K562 (cell line): ENCODE measurements at regions not wholly inside any gene's neighbourhood (a gene's known extent, or its start where the extent isn't known, plus 50 kb on each side); places are given as distances from the start of the nearest gene placed in this dataset.

ENCODE experiments used
- ATAC-seq: fragments of 200-7000 bp; cut with Tn5 transposase; 3 replicates; pipeline ENCODE4 v1.9.1; 2020; ENCODE audit warnings: moderate library complexity
- BruUV-seq: library from RNA; stranded (reverse); fragments of 400-500 nt; replicated peaks from 2 replicates; lab custom pipeline; 2021; lab: Mats Ljungman, UMichigan
- CTCF ChIA-PET: fragments of 300-600 bp; formaldehyde crosslinking; extraction: SDS; loops from one replicate; lab custom pipeline; 2021; ENCODE audit warnings: low intra/inter-chr PET ratio; lab: Yijun Ruan, JAX
- POLR2A ChIA-PET: fragments of 300-600, 350-650 bp; sonication (Branson Sonifier 250); formaldehyde crosslinking; extraction: SDS; loops from one replicate; lab custom pipeline; 2021; ENCODE audit warnings: antibody characterized with exemption, inconsistent platforms; lab: Yijun Ruan, JAX
- DNase-seq, 4 experiments: peaks; one replicate each; pipeline versions ENCODE4 v3.0.0 to v3.0.0-alpha.2; 2011 to 2018; ENCODE audit warnings: low spot score in 3 of 4, mixed read lengths in 3 of 4; ENCODE audit errors: extremely low read depth in 1 of 4
- FAIRE-seq: peaks from 2 replicates; lab custom pipeline; 2011; peaks lifted over from hg19 to GRCh38; lab: Jason Lieb, UNC
- H2AFZ ChIP-seq: 2 replicates; pipeline ENCODE4 v1.6.0; 2011; ENCODE audit warnings: low read depth, low read length, control low read depth, inconsistent platforms
- H3K27ac ChIP-seq: fragments of 200-600 bp; 3 replicates; pipeline ENCODE4 v1.8.0; 2011; ENCODE audit warnings: low read depth, mild to moderate bottlenecking, control low read depth, inconsistent platforms, low read length, moderate library complexity, mixed read lengths; ENCODE audit errors: extremely low read depth
- H3K27me3 ChIP-seq, 2 experiments: fragments of 300-600 bp in 1 of 2; 2 replicates in 1 of 2; 3 replicates in 1 of 2; pipeline versions ENCODE4 v1.6.0 to v1.8.0; 2011; ENCODE audit warnings: inconsistent platforms in 2 of 2, low read length in 2 of 2, mild to moderate bottlenecking in 1 of 2, mixed read lengths in 1 of 2, moderate library complexity in 1 of 2; ENCODE audit not compliant: control insufficient read depth in 2 of 2, insufficient read depth in 2 of 2
- H3K36me3 ChIP-seq: fragments of 300-600 bp; 3 replicates; pipeline ENCODE4 v1.8.0; 2011; ENCODE audit warnings: mild to moderate bottlenecking, low read length, inconsistent platforms; ENCODE audit not compliant: control insufficient read depth, insufficient read depth
- H3K4me1 ChIP-seq, 2 experiments: fragments of 200-600 bp in 1 of 2; replicated peaks in 1 of 2; 2 replicates in 1 of 2; 3 replicates in 1 of 2; pipeline versions ENCODE4 v1.5.1 to v1.8.0; 2011; ENCODE audit warnings: inconsistent platforms in 2 of 2, low read length in 2 of 2, mild to moderate bottlenecking in 1 of 2, mixed read lengths in 1 of 2, moderate library complexity in 1 of 2; ENCODE audit not compliant: control insufficient read depth in 2 of 2, insufficient read depth in 2 of 2
- H3K4me2 ChIP-seq: 2 replicates; pipeline ENCODE4 v1.6.1; 2011; ENCODE audit warnings: low read length, control low read depth, inconsistent platforms, mixed read lengths; ENCODE audit not compliant: insufficient read depth
- H3K4me3 ChIP-seq: fragments of 200-600 bp; sonication (generic), shearing (Covaris generic); 2 replicates; pipeline ENCODE4 v1.5.1; 2016; ENCODE audit warnings: control low read depth, inconsistent platforms
- H3K79me2 ChIP-seq: fragments of 200-600 bp; 3 replicates; pipeline ENCODE4 v1.8.0; 2011; ENCODE audit warnings: low read length, inconsistent platforms; ENCODE audit not compliant: control insufficient read depth, insufficient read depth
- H3K9ac ChIP-seq, 2 experiments: 2 replicates each; pipeline versions ENCODE4 v1.6.0 to v1.6.1; 2011; ENCODE audit warnings: low read depth in 2 of 2, low read length in 2 of 2, control low read depth in 1 of 2, inconsistent platforms in 1 of 2, mild to moderate bottlenecking in 1 of 2, mixed read lengths in 1 of 2; ENCODE audit not compliant: insufficient read depth in 1 of 2
- H3K9me1 ChIP-seq: one replicate; pipeline ENCODE4 v1.6.0; 2011; ENCODE audit warnings: inconsistent platforms, mild to moderate bottlenecking, low read length, moderate library complexity; ENCODE audit not compliant: control insufficient read depth, insufficient read depth
- H3K9me3 ChIP-seq: replicated peaks from 2 replicates; pipeline ENCODE4 v1.5.1; 2011; ENCODE audit warnings: low read depth, low read length, inconsistent platforms; ENCODE audit not compliant: control insufficient read depth, insufficient read depth
- H4K20me1 ChIP-seq: replicated peaks from 2 replicates; pipeline ENCODE4 v1.6.1; 2011; ENCODE audit warnings: low read length, inconsistent platforms, mixed read lengths; ENCODE audit not compliant: control insufficient read depth, insufficient read depth
- FUS ChIP-seq: fragments of 200-400 bp; formaldehyde crosslinking; optimal IDR thresholded peaks from 2 replicates; pipeline ENCODE3; 2017; ENCODE audit warnings: low read depth, low read length
- HMG20A ChIP-seq: fragments of 450-650 bp; formaldehyde crosslinking; conservative IDR thresholded peaks from 2 replicates; pipeline ENCODE4 v1.4.0; 2020; ENCODE audit warnings: mild to moderate bottlenecking, mixed read lengths
- NFIC ChIP-seq: fragments of 450-650 bp; IDR thresholded peaks from 2 replicates; pipeline ENCODE4 v1.6.1; 2017; ENCODE audit warnings: mild to moderate bottlenecking, inconsistent platforms
- PHB2 ChIP-seq: fragments of 450-650 bp; IDR thresholded peaks from 2 replicates; pipeline ENCODE4 v1.6.1; 2017; ENCODE audit warnings: low read depth
- PTRF ChIP-seq: fragments of 450-650 bp; IDR thresholded peaks from 2 replicates; pipeline ENCODE4 v1.6.1; 2016; ENCODE audit warnings: mild to moderate bottlenecking, missing genetic modification characterization, missing compliant biosample characterization
- XRCC3 ChIP-seq: fragments of 450-650 bp; IDR thresholded peaks from 2 replicates; pipeline ENCODE4 v1.6.1; 2017; ENCODE audit warnings: mild to moderate bottlenecking, moderate library complexity
- ZFP30 ChIP-seq: fragments of 250-450 bp; sonication (Bioruptor Pico); IDR thresholded peaks from 2 replicates; pipeline ENCODE4 v1.8.0; 2022; ENCODE audit warnings: moderate library complexity, mild to moderate bottlenecking, inconsistent platforms, borderline replicate concordance
- ZKSCAN3 ChIP-seq: fragments of 250-450 bp; sonication (Bioruptor Pico); IDR thresholded peaks from 2 replicates; pipeline ENCODE4 v1.4.0; 2020
- WGBS: fragments of 100-300 bp; shearing (Covaris generic); methylation state at CpG from one replicate; pipeline ENCODE4 v1.1.6; 2016; ENCODE audit warnings: low coverage, mixed read lengths; ENCODE audit not compliant: insufficient coverage; ENCODE audit errors: missing lambda C conversion rate; 5-methylcytosine and 5-hydroxymethylcytosine counted together
- in situ Hi-C: fragments of 300-500 bp; cut with MboI; formaldehyde crosslinking; loops from 4 replicates; pipeline ENCODE4 v1.15.0; 2018; ENCODE audit warnings: inconsistent platforms, mixed read lengths
- intact Hi-C: fragments of 100-400 bp; cut with micrococcal nuclease; formaldehyde crosslinking; loops from 2 replicates; pipeline ENCODE4 v1.14.2; 2022
- TF ChIP-seq, protein P1 (sequence below): fragments of 250-450 bp; sonication (Bioruptor Pico); IDR thresholded peaks from 2 replicates; pipeline ENCODE4 v1.8.0; 2021; ENCODE audit warnings: mild to moderate bottlenecking, moderate library complexity
- TF ChIP-seq, protein P2 (sequence below): fragments of 200-800 bp; sonication (Bioruptor generic); IDR thresholded peaks from 2 replicates; pipeline ENCODE4 v1.6.1; 2017; ENCODE audit warnings: missing genetic modification characterization, missing compliant biosample characterization
- TF ChIP-seq, protein P3 (sequence below): fragments of 450-650 bp; IDR thresholded peaks from 2 replicates; pipeline ENCODE4 v1.6.1; 2017; ENCODE audit warnings: mild to moderate bottlenecking, moderate library complexity

DNA sequence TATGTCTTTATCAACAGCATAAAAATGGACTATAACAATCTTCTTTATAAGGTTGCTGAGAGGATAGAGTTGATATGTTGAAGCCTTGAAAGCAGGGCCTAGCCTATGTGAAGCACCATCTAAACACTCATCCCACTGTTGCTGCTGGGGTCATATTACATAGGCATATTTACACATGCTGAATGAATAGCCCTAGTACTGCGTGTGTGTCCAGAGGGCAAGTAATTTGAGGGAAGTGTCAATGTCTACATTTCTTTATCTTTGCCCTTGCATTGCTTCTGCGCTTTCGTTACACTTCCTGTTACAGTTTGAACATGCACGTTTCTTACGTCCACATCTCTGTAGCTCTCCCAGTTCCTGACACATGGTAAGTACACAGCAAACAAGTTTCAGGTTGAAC is 280.3 kb upstream of the ATP5MC3 start:
- intact Hi-C loops, result no loop called here
- Histone ChIP-seq H3K27ac (no peak overlapping the region), H4K20me1 (no peaks in the 10 kb centered on the region), H3K9me3 (no peaks in the 10 kb centered on the region), H3K36me3 (no peaks in the 10 kb centered on the region), H3K4me2 (no peak overlapping the region), H3K9me1 (no peaks in the 10 kb centered on the region), H2AFZ (no peak overlapping the region), H3K4me1 (no peaks in the 10 kb centered on the region), H3K4me3 (no peak overlapping the region), H3K9ac (no peak overlapping the region), H3K27me3 (peaks cover 0 to 9% of the 10 kb centered on the region in 2 experiments; a peak in 2 of 5 replicates)
- ATAC-seq (no peak), FAIRE-seq (no peak)
- CTCF ChIA-PET, result no interaction called here
- no TSS peak for BruUV-seq
- TF ChIP-seq PHB2 (no peak), XRCC3 (no peak), HMG20A (CRISPR knock-in tag) (no peak), NFIC (no peak), ZKSCAN3 (no peak), FUS (no peak), ZFP30 (no peak), PTRF (no peak)
- TF ChIP-seq, protein P1, sequence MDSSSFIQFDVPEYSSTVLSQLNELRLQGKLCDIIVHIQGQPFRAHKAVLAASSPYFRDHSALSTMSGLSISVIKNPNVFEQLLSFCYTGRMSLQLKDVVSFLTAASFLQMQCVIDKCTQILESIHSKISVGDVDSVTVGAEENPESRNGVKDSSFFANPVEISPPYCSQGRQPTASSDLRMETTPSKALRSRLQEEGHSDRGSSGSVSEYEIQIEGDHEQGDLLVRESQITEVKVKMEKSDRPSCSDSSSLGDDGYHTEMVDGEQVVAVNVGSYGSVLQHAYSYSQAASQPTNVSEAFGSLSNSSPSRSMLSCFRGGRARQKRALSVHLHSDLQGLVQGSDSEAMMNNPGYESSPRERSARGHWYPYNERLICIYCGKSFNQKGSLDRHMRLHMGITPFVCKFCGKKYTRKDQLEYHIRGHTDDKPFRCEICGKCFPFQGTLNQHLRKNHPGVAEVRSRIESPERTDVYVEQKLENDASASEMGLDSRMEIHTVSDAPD (CRISPR knock-in tag), result no peak
- TF ChIP-seq, protein P2, sequence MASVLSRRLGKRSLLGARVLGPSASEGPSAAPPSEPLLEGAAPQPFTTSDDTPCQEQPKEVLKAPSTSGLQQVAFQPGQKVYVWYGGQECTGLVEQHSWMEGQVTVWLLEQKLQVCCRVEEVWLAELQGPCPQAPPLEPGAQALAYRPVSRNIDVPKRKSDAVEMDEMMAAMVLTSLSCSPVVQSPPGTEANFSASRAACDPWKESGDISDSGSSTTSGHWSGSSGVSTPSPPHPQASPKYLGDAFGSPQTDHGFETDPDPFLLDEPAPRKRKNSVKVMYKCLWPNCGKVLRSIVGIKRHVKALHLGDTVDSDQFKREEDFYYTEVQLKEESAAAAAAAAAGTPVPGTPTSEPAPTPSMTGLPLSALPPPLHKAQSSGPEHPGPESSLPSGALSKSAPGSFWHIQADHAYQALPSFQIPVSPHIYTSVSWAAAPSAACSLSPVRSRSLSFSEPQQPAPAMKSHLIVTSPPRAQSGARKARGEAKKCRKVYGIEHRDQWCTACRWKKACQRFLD (CRISPR knock-in tag), result no peak
- TF ChIP-seq, protein P3, sequence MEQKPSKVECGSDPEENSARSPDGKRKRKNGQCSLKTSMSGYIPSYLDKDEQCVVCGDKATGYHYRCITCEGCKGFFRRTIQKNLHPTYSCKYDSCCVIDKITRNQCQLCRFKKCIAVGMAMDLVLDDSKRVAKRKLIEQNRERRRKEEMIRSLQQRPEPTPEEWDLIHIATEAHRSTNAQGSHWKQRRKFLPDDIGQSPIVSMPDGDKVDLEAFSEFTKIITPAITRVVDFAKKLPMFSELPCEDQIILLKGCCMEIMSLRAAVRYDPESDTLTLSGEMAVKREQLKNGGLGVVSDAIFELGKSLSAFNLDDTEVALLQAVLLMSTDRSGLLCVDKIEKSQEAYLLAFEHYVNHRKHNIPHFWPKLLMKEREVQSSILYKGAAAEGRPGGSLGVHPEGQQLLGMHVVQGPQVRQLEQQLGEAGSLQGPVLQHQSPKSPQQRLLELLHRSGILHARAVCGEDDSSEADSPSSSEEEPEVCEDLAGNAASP, result no peak
- TF ChIP-seq, all 486 proteins: peak for 0
- 4% methylated on average over 5 of the region's 5 CpGs for WGBS
- POLR2A ChIA-PET, result interaction anchor here (1.2 kb wide), 1 partner anchor 12 kb away, joined by 3 read pairs; no protein-coding TSS in a partner anchor
- H3K79me2 ChIP-seq, result no peaks in the 10 kb centered on the region
- in situ Hi-C loops, result no loop called here
- DNase-seq, result no peak
